Panc1 (cell line): ENCODE measurements at regions not wholly inside any gene's neighbourhood (a gene's known extent, or its start where the extent isn't known, plus 50 kb on each side); places are given as distances from the start of the nearest gene placed in this dataset.

ENCODE experiments used
- ATAC-seq: fragments of 200-7000 bp; cut with Tn5 transposase; 2 replicates; pipeline ENCODE4 v1.9.1; 2020; ENCODE audit warnings: mild to moderate bottlenecking, moderate library complexity
- BruUV-seq: library from RNA; stranded (reverse); fragments of 400-500 nt; replicated peaks from 2 replicates; lab custom pipeline; 2021; lab: Mats Ljungman, UMichigan
- CTCF ChIA-PET: fragments of 300-600 bp; sonication (Branson Sonifier 250); formaldehyde crosslinking; loops from one replicate; lab custom pipeline; 2022; ENCODE audit warnings: antibody characterized with exemption; lab: Charles Lee
- POLR2A ChIA-PET: fragments of 300-600 bp; sonication (Branson Sonifier 250); formaldehyde crosslinking; loops from one replicate; lab custom pipeline; 2022; ENCODE audit warnings: antibody characterized with exemption; lab: Charles Lee
- DNase-seq: peaks from one replicate; pipeline ENCODE4 v3.0.0-alpha.2; 2010; ENCODE audit warnings: low read depth, low spot score
- H3K27ac ChIP-seq: 2 replicates; pipeline ENCODE4 v1.5.1; 2011; ENCODE audit warnings: mild to moderate bottlenecking, low read length, inconsistent platforms
- H3K27me3 ChIP-seq: fragments of 200-500 bp; sonication (Bioruptor generic); 2 replicates; pipeline ENCODE4 v1.6.0; 2014; ENCODE audit warnings: low read length, inconsistent platforms; ENCODE audit not compliant: control insufficient read depth, insufficient read depth
- H3K36me3 ChIP-seq: fragments of 200-500 bp; sonication (Bioruptor generic); 2 replicates; pipeline ENCODE4 v1.5.1; 2014; ENCODE audit warnings: inconsistent platforms, mild to moderate bottlenecking, low read length, moderate library complexity; ENCODE audit not compliant: control insufficient read depth, insufficient read depth
- H3K4me1 ChIP-seq: 2 replicates; pipeline ENCODE4 v1.5.1; 2011; ENCODE audit warnings: inconsistent platforms, mild to moderate bottlenecking, low read length, moderate library complexity; ENCODE audit not compliant: control insufficient read depth, insufficient read depth
- H3K4me3 ChIP-seq, 2 experiments: 2 replicates each; pipeline ENCODE4 v1.5.1; 2011 to 2012; ENCODE audit warnings: low read depth in 2 of 2, low read length in 2 of 2, mild to moderate bottlenecking in 2 of 2, inconsistent platforms in 1 of 2, moderate library complexity in 1 of 2
- H3K9me3 ChIP-seq: fragments of 200-500 bp; sonication (Bioruptor generic); 2 replicates; pipeline ENCODE4 v1.5.1; 2014; ENCODE audit warnings: low read depth, mild to moderate bottlenecking, inconsistent platforms, low read length, moderate library complexity; ENCODE audit not compliant: control insufficient read depth, insufficient read depth
- CTCF ChIP-seq: fragments of 450-650 bp; IDR thresholded peaks from 2 replicates; pipeline ENCODE4 v1.5.1; 2017; ENCODE audit warnings: mild to moderate bottlenecking
- POLR2AphosphoS5 ChIP-seq: IDR thresholded peaks from 2 replicates; pipeline ENCODE4 v1.6.1; 2012; ENCODE audit warnings: mild to moderate bottlenecking, low read depth, low read length, moderate library complexity
- REST ChIP-seq, 2 experiments: IDR thresholded peaks; 2 replicates each; pipeline ENCODE4 v1.6.1; 2011 to 2012; ENCODE audit warnings: low read depth in 2 of 2, control low read depth in 1 of 2, low read length in 1 of 2, mild to moderate bottlenecking in 1 of 2, moderate library complexity in 1 of 2; ENCODE audit not compliant: insufficient read depth in 1 of 2
- SIN3A ChIP-seq: IDR thresholded peaks from 2 replicates; pipeline ENCODE4 v1.6.1; 2012; ENCODE audit warnings: low read depth, mild to moderate bottlenecking, low read length, moderate library complexity, borderline replicate concordance; ENCODE audit not compliant: insufficient read depth
- TCF7L2 ChIP-seq: IDR thresholded peaks from 2 replicates; pipeline ENCODE4 v1.6.1; 2011; ENCODE audit warnings: mild to moderate bottlenecking, low read depth, low read length, inconsistent platforms
- in situ Hi-C: cut with HindIII; loops from 2 replicates; pipeline ENCODE4 v1.10.0; 2016; ENCODE audit warnings: low sequenced_read_pairs, low pct_unique_long_range_greater_than_20kb
- intact Hi-C: fragments of 100-400 bp; cut with micrococcal nuclease; formaldehyde crosslinking; loops from one replicate; pipeline ENCODE4 v1.10.0; 2022; ENCODE audit not compliant: unreplicated experiment

DNA sequence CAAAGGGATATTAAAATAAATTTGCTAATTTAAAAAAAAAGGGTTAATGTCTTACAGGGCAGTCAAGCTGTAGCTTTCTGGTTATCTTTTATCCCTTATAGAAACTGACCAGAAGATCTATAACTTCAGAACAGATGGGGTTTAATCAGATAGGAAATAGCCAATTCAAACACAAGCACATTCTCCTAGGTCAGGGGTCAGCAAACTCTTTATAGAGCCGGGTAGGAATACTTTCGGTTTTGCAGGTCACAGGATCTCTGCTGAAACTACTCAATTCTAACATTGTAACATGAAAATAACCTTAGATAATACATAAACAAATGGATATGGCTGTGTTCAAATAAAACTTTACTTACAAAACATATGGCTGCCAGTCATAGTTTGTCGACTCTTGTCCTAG lies 479.8 kb downstream of the ADRA2A start:
- in situ Hi-C loops: no loop called here
- ChIA-PET CTCF (no interaction called here), POLR2A (no interaction called here)
- Histone ChIP-seq H3K27ac (no peak overlapping the region), H3K4me3 (no peak overlapping the region), H3K9me3 (no peaks in the 10 kb centered on the region), H3K36me3 (no peaks in the 10 kb centered on the region), H3K4me1 (no peaks in the 10 kb centered on the region), H3K27me3 (no peaks in the 10 kb centered on the region)
- ATAC-seq (no peak), DNase-seq (no peak)
- BruUV-seq: no TSS peak
- TF ChIP-seq SIN3A (no peak), TCF7L2 (no peak), POLR2AphosphoS5 (no peak), CTCF (no peak), REST (IDR thresholded peaks at IDR 0.05; ENCODE audit: insufficient read depth in 1 of 2, low read depth in 2 of 2, low read length in 1 of 2) (no peak)
- intact Hi-C loops: no loop called here

- Histone ChIP-seq H3K27me3 (no peaks in the 10 kb centered on the region), H3K4me1 (no peaks in the 10 kb centered on the region), H3K4me3 (no peak overlapping the region), H3K27ac (no peak overlapping the region), H3K36me3 (no peaks in the 10 kb centered on the region), H3K9me3 (no peaks in the 10 kb centered on the region)
- intact Hi-C loops: no loop called here
- TF ChIP-seq SIN3A: no peak
- TF ChIP-seq CTCF: no peak
- TF ChIP-seq POLR2AphosphoS5: no peak
- TF ChIP-seq REST (IDR thresholded peaks at IDR 0.05; ENCODE audit: insufficient read depth in 1 of 2, low read depth in 2 of 2, low read length in 1 of 2): no peak
- no peak for TF ChIP-seq TCF7L2
- ChIA-PET CTCF (no interaction called here), POLR2A (no interaction called here)
- no peak for ATAC-seq
- no peak for DNase-seq
- in situ Hi-C loops: no loop called here
- no TSS peak for BruUV-seq
These were observed 481.4 kb downstream of the ADRA2A start for GRCh38 chr10:111558211-111558610.
